ENCODE measurements at regions not wholly inside any gene's neighbourhood (a gene's known extent, or its start where the extent isn't known, plus 50 kb on each side); places are given as distances from the start of the nearest gene placed in this dataset.
"Not testable (repeated sequence)": the region's sequence is repeated elsewhere in the genome, so short reads cannot be mapped to it uniquely, and the experiment has no call there.

DNA sequence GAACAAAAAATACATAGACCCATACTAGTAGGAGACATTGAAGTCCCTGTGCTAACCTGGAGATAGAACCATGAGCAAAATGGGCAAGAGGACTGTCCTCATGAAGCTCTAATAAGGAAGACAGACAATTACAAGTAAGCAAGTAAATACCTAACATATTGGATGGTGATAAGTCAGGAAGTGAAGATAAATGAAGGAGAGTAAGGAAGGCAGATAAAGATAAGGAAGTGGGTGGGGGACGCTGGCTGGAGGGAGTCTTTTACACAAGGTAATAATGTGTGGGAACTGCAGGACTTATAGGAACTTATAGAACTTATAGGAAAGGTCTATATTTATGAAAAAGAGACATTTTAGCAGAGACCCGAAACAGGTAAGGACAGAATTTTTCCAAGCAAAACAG lies 148.9 kb upstream of the ABI3BP start:
- peak overlapping the region in 1 of 21 experiments; percentile 29 for H3K27ac ChIP-seq
- no peak overlapping the region for H3K4me3 ChIP-seq

DNA sequence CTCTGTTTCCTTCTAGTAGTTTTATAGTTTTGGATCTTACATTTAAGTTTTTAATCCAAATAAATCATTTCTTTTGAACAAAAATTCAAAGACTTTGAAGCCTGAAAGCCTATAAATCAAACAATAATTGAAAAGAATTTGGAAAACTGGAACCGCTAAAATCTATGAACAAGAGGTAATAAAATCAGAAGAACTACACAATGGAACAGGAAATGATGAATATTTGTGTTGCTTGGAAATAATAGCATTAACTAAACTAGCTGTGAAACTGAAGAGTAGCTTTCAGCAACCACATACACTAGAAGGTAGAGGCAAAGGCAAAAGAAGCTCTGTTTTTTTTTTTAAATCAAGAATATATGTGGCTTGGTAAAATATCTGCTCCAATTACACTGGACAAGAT lies 147.9 kb upstream of the ABI3BP start:
- Histone ChIP-seq H3K4me3 (no peak overlapping the region), H3K27ac (no peak overlapping the region)

DNA sequence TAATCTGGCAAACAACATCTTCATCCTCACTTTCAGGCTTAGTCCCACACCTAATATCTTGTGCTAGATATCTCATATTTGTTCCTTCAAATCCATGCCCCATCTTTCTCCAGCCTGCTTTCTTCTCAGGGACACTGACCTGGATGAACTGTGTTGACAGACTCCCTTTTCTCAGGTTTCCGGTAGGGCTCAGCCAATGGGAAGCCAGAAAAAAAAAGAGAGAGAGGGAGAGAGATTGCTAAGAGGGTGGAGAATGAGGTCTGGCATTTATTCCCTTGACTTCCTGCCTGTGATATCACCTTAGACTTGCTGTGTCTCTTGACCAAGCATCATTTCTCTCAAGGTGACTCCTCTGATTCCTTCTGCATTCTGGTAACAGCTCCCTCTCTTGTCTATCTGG lies 145.6 kb upstream of the ABI3BP start:
- Histone ChIP-seq H3K27ac (no peak overlapping the region), H3K4me3 (no peak overlapping the region)

DNA sequence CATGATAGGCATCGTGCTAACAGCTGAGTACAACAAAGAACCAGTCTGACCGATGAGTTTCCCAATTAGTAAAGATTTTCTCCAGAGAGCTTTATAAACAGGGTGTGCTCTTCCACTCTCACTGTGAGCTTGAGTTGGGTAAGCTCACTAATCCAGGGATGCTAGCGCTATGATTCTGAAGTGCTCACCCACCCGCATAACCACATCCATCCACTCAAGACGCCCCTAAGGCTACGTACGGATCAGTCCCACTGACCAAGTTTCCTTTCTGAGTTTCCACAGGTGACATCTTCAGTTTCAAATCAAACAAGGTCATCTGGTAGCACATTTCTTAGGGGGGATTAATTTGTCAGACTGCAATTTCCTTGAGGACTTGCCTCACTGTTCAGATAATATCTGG lies 141.1 kb upstream of the ABI3BP start:
- no peak overlapping the region for H3K4me3 ChIP-seq
- H3K27ac ChIP-seq, result no peak overlapping the region

DNA sequence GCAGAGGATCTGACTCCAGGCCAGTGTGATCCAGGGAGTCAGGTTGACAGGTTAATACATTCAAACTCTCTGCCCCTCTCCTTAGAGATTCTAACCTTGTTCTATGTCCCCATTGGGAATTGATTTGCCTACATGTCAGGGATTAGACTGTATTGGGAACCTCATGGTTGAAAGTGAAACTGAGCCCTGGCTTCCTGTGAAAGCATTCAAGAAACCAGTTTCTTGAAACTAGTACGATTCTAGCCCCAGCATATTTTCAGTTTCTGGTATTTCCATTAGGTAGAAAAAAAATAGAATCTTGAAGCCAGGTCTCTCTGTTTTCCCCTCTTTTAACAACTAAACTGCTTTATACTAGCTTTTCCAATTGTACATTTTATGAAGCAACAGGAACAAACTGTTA lies 140.4 kb upstream of the ABI3BP start:
- Histone ChIP-seq H3K27ac (no peak overlapping the region), H3K4me3 (no peak overlapping the region)

DNA sequence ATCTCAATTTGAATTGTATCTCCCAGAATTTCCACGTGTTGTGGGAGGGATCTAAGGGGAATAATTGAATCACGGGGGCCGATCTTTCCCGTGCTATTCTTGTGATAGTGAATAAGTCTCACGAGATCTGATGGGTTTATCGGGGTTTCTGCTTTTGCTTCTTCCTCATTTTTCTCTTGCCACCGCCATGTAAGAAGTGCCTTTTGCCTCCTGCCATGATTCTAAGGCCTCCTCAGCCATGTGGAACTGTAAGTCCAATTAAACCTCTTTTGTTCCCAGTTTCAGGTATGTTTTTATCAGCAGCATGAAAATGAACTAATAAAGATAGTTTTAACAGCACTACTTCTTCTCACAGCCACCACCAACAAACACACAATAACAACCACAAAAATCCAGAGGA lies 140.0 kb upstream of the ABI3BP start:
- H3K27ac ChIP-seq, H3K4me3 ChIP-seq: not testable (repeated sequence)

DNA sequence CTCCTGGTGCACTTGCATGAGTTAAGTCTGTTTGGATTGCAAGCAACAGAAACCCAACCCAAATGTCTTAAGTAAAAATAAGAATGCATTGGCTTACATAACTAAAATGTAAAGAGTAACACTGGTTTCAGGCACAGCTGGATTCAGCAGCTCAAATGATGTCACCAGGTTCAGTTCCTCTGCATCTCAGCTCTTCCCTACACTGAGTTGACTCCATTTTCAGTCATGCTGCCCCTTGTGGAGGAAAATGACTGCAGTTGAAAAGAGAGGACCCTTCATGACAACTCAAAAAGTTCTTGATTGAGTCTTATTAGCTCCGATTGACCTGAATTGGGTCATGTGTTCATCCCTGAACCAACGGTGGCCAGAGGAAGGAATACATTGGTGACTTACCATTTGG lies 138.5 kb upstream of the ABI3BP start:
- Histone ChIP-seq H3K4me3 (no peak overlapping the region), H3K27ac (no peak overlapping the region)

DNA sequence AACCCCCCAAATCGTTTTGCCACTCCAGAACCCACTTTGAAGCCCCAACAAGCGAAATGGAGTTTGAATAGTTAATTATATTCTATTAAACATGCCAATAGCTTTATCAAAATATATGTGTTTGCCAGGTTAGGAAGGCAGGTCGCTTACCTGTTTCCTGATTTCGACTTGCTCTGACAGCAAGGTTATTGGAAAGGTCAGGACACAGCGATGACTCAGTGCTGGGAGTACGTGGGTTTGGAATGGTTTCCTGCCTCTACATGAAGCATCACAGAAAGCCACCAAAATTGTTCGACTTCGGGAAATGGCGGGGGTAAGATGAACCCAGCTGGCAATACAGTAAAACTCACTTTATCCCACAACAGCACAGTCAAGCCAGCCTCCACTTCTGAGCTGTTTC lies 135.6 kb upstream of the ABI3BP start:
- H3K4me3 ChIP-seq, result no peak overlapping the region
- no peak overlapping the region for H3K27ac ChIP-seq

DNA sequence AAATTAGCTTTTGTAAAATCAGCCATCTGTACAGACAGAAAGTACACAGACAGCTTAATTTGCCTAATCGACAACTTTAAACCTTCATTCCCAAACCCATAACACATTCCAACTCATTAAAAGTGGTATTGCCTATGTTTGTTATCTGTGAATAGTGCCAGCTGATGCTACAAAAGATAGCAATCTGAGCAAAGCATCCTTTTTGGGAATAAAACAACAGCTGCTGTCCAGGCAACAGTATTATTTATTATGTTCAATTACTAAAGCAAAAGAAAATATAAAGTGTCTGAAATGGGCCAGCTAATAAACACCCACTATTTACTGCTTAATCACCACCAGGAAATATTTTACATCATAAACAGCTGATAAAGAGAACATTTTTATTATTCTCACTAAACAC lies 134.8 kb upstream of the ABI3BP start:
- Histone ChIP-seq H3K4me3 (no peak overlapping the region), H3K27ac (peak overlapping the region in 2 of 21 experiments; percentile 27 to 35)

DNA sequence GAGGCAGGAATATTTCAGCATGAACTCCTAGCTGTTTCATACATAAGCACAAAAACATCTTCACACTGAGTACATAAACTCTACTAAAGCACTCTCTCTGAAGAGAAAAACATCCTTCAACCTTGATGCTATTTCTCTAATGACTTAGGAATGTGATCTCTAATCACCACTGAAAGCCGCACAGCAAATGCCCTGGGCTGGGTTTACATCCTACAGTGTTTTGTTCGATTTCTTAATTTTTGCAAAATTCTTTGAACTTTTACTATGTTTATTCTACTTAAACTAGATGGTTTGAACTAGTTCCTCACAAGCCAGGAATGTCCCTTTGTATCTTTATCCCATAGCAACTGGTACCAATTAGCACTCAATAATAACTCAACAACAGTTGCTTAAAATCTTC lies 130.9 kb upstream of the ABI3BP start:
- Histone ChIP-seq H3K27ac (peak overlapping the region in 1 of 21 experiments; percentile 70), H3K4me3 (no peak overlapping the region)

DNA sequence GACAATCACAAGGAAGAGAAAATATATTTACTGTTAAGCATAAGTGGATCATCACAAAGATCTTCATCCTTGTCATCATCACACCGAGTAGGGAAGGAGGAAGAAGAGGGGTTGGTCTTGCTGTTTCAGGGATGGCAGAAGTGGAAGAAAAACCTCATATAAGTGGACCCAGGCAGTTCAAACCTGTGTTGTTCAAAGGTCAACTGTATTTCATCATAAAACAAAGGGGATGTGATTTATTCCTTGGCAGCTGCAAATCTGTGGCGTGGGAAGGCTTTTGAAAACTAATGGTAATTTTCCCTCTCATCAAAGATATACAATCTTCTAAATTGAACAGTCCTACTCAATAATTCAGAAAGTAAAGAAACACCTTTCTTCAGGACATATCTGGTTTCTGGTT lies 129.9 kb upstream of the ABI3BP start:
- H3K27ac ChIP-seq, result peak overlapping the region in 2 of 21 experiments; percentile 37 to 73
- H3K4me3 ChIP-seq, result no peak overlapping the region

DNA sequence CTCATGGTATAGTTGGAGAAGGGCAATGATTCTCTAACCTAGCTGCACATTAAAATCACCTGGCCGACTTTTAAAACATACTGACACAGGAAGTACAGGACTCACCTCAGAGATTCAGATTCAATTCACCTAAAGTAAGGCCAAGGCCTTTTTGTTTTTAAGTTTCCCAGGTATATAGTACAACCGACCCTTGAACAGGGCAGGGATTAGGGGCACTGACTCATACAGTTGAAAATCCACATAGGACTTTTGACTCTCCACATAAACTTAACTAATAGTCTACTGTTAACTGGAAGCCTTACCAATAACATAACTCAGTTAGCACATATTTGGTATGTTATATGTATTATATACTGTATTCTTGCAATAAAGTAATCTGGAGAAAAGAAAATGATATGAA lies 129.5 kb upstream of the ABI3BP start:
- Histone ChIP-seq H3K4me3 (no peak overlapping the region), H3K27ac (peak overlapping the region in 2 of 21 experiments; percentile 37 to 73)

DNA sequence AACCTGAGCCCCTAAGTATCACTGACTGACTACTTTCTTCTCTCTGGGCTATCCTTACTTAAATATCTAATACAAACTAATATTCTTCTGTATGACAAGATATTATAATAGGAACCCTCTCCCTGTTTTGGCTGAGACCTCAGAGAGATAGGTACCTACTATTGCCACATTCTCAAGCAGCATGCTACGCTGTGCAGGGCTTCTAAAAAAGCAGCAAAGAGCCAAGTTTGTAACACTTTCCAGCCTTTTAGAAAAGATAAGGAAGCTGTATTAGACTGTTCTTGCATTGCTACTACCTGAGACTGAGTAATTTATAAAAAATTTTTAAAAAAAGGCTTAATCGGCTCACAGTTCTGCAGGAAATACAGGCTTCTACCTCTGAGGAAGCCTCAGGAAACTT lies 126.8 kb upstream of the ABI3BP start:
- no peak overlapping the region for H3K4me3 ChIP-seq
- no peak overlapping the region for H3K27ac ChIP-seq

DNA sequence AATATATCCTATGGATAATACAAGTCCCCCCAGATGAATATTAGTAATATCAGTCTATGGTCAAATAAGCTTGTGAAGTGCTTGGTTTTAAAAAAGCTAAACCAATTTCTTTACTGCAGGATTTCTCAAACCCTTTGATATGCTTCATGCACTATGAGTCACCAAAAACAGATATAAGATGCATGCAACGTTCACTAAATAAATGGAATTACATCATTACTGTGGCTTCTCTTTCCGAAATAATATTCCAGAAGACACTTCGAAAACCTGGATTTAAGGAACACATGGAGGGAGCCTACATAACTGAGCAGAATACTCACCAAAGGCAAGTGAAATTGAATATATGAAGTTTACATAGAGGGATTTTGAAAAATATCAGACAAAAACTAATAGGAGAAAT lies 126.3 kb upstream of the ABI3BP start:
- Histone ChIP-seq H3K27ac (no peak overlapping the region), H3K4me3 (no peak overlapping the region)

DNA sequence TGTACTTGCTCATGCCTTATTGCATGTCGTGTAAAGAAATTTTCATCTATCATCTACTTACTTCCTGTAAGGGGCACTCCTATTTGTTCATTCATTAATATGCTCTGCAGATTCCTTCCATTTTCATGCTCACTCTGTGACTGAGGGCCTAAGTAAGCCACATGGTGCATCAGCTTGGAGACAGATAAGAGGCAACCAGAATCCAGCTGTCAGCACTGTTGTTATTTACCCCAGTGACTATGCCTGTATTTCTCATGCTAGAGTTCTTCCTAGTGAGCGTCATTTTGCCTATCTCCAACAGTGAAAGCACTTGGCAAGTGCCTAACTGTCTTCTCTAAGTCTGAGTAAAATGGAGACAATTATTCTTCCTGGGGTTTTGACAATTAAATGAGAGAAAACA lies 124.8 kb upstream of the ABI3BP start:
- Histone ChIP-seq H3K27ac (no peak overlapping the region), H3K4me3 (no peak overlapping the region)

DNA sequence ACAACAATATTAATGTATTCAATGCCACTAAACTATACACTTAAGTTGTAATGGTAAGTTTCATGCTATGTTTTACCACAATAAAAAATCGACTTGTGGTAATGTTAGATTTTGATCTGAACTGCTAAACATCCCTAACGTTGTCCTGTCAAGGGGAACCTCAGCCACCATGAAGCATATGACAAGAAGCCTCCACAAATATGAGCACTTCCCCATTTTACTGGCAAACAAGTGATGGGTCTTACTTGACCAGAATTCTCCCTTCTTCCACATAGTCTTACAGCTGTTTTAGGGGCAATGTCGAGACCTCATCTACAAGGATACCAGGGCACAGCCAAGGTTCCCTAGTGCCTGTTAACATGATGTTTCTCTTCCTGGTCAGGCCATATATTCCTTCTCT lies 124.2 kb upstream of the ABI3BP start:
- Histone ChIP-seq H3K27ac (no peak overlapping the region), H3K4me3 (no peak overlapping the region)

DNA sequence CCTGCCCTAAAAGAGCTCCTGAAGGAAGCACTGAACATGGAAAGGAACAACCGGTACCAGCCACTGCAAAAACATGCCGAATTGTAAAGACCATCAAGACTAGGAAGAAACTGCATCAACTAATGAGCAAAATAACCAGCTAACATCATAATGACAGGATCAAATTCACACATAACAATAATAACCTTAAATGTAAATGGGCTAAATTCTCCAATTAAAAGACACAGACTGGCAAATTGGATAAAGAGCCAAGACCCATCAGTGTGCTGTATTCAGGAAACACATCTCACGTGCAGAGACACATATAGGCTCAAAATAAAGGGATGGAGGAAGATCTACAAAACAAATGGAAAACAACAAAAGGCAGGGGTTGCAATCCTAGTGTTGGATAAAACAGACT lies 117.1 kb upstream of the ABI3BP start:
- H3K27ac ChIP-seq, H3K4me3 ChIP-seq: not testable (repeated sequence)

DNA sequence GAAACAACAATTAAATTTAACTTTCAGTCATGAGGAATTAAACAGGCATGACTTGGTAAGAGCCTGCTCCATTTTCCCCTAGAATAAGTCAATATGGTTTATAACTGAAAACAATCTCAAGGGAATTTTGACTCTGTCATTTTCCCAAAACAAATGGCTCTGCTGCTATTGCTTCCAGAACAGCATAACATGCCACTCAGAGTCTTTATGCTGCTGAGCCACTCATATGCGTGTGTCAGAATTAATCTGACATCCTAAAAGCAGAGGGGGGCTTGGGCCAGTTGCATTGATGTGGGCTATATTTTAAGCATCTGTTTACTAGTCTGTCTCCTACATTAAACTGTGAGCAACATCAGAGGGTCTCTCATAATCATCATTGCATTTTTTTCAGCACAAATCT lies 111.1 kb upstream of the ABI3BP start:
- Histone ChIP-seq H3K4me3 (no peak overlapping the region), H3K27ac (no peak overlapping the region)

DNA sequence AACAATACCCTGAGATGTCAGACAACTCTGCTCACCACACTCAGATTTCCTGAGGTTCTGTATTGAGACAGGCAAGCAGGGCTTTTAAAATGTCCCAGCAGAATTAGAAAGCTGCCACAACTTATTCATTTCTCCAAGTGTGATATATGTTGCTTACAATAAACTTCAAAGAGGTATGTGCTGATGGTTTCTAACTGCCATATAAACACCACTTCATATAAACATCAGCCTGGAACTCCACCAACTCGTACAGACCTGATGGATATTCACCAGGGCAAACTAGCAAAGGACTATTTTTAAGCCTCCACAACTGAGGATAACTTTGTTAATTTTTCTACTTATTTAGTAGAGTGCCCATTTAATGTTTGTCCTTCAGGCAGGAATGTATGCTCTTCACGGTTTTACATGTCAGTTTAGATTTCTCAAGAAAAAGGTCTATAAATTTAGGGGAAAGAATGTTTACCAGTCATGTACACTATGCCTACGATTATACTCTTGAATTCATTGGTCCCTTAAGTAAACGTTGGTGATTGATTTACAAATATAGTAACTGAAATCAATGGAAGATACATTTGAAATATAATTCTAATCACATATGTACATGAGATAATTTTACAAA lies 109.6 kb upstream of the ABI3BP start:
- Histone ChIP-seq H3K27ac (no peak overlapping the region), H3K4me3 (no peak overlapping the region)

DNA sequence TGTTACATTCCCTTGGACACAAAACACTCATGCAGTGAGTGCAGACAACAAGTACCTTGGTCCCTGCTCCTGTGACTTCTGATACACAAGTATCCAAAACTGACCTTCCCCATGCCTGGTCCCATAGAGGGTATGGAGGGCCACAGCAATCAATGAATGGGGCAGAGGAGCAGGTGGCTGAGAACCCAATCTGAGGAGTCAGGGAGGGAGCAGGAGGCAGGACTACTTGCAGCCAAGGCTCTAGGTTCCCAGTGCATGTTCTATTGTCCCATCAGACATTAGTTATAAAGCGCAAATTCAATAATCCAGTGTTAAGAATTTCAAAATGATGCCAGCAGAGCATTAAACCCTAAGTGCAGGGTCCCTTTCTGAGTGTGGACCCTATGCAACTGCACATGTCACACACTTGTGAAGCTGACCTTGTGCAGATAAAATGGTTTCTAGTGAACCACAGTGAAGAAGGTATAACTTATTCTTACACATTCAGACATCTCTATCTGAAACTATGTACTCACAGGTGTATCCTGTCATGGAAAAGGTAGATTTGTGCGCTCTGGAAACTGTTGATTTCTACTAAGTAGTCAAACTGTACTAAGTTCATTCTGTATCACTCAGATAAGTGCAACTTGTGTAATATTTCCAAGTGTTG lies 107.3 kb upstream of the ABI3BP start:
- Histone ChIP-seq H3K4me3 (no peak overlapping the region), H3K27ac (no peak overlapping the region)

DNA sequence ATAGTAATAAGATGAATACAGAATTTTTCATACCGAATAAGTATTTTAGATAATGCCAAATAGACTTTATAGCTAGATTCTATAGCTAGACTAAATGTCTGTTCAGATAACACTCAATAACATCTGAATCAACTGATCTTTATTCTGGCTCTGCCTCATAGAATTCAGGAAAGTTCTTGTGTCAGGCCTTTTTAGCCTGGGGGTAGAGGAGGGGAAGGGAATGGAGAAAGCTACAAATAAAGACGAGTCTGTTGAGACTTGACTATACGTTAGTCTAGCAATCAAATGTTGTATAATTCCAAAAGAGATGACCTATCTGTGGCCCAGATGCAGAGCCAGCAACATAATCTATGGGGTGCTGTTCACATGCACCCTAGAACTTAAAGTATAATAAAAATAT lies 106.6 kb upstream of the ABI3BP start:
- H3K27ac ChIP-seq, result no peak overlapping the region

DNA sequence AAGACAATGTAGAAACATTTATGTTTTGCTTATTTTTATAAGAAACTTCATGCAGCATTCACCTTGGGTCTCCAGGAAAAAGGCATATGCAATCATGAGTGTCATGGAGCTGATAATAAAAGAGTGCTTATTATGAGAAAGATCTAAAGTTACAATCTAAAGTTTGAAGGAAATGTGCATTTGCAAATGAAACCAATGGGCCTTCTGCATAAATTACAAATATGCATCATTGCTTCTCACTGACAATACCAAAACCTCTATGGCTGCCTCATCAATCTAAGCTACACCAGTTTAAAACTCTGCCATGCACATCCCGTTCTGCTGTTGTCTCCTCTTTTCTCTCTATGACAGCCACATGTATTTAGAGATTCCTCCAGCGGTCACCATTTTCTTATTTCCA lies 103.2 kb upstream of the ABI3BP start:
- no peak overlapping the region for H3K4me3 ChIP-seq

More for the DNA sequence above, 106.6 kb upstream of the ABI3BP start:
- no peak overlapping the region for H3K4me3 ChIP-seq

More for the DNA sequence above, 103.2 kb upstream of the ABI3BP start:
- H3K27ac ChIP-seq, result no peak overlapping the region
